GM19455 (cell line): ENCODE measurements at regions not wholly inside any gene's neighbourhood (a gene's known extent, or its start where the extent isn't known, plus 50 kb on each side); places are given as distances from the start of the nearest gene placed in this dataset.

Experiments
- ATAC-seq: cut with Tn5 transposase; IDR thresholded peaks from one replicate; pipeline ENCODE4 v1.9.1; 2021; ENCODE audit not compliant: unreplicated experiment

GRCh38 chr2:174022431-174022830 is 57.3 kb upstream of the SP3 start:
- ATAC-seq, result no peak

GRCh38 chr2:174020926-174021662 is 55.9 kb upstream of the SP3 start:
- ATAC-seq, result peak; percentile 64

- ATAC-seq, result no peak
Observed at GRCh38 chr2:174020026-174020425, 54.9 kb upstream of the SP3 start.

- ATAC-seq, result no peak
Observed at GRCh38 chr2:174016447-174016846, 51.3 kb upstream of the SP3 start.

- ATAC-seq, result no peak
Observed at GRCh38 chr2:174015428-174015827, 50.3 kb upstream of the SP3 start.
